OCI-LY7 (cell line): ENCODE measurements at regions not wholly inside any gene's neighbourhood (a gene's known extent, or its start where the extent isn't known, plus 50 kb on each side); places are given as distances from the start of the nearest gene placed in this dataset.

Experiments used
- BruUV-seq: library from RNA; stranded (reverse); fragments of 400-500 nt; replicated peaks from 2 replicates; lab custom pipeline; 2021; lab: Mats Ljungman, UMichigan
- CTCF ChIA-PET: fragments of 300-600 bp; sonication (Branson Sonifier 250); formaldehyde crosslinking; loops from one replicate; lab custom pipeline; 2022; ENCODE audit warnings: antibody characterized with exemption; ENCODE audit not compliant: unreplicated experiment; lab: Charles Lee
- POLR2A ChIA-PET: fragments of 300-600 bp; sonication (Branson Sonifier 250); formaldehyde crosslinking; loops from one replicate; lab custom pipeline; 2022; ENCODE audit warnings: antibody characterized with exemption; lab: Charles Lee
- DNase-seq: peaks from one replicate; pipeline ENCODE4 v3.0.0-alpha.2; 2015; ENCODE audit warnings: low spot score
- H2AFZ ChIP-seq: fragments of 200-600 bp; sonication (generic), shearing (Covaris generic); 2 replicates; pipeline ENCODE4 v1.6.1; 2014; ENCODE audit warnings: mild to moderate bottlenecking, antibody characterized with exemption, low read length, moderate library complexity
- H3K27ac ChIP-seq: fragments of 200-600 bp; sonication (generic); 2 replicates; pipeline ENCODE4 v1.5.1; 2014; ENCODE audit warnings: mixed run types, low read depth, mild to moderate bottlenecking, moderate library complexity, low read length, inconsistent platforms; ENCODE audit not compliant: poor library complexity, severe bottlenecking
- H3K36me3 ChIP-seq: fragments of 200-600 bp; sonication (generic); 2 replicates; pipeline ENCODE4 v1.6.1; 2014; ENCODE audit warnings: mild to moderate bottlenecking, antibody characterized with exemption, low read length, moderate library complexity, mixed read lengths; ENCODE audit not compliant: insufficient read depth
- H3K4me1 ChIP-seq: fragments of 200-600 bp; sonication (generic); 2 replicates; pipeline ENCODE4 v1.5.1; 2014; ENCODE audit warnings: mild to moderate bottlenecking, low read length; ENCODE audit not compliant: insufficient read depth, poor library complexity, severe bottlenecking
- H3K4me2 ChIP-seq: fragments of 200-600 bp; sonication (generic); 2 replicates; pipeline ENCODE4 v1.6.1; 2014; ENCODE audit warnings: mild to moderate bottlenecking, low read length
- H3K4me3 ChIP-seq: fragments of 200-600 bp; sonication (generic); 2 replicates; pipeline ENCODE4 v1.5.1; 2014; ENCODE audit warnings: mild to moderate bottlenecking, low read depth, low read length; ENCODE audit not compliant: poor library complexity, severe bottlenecking
- H3K79me2 ChIP-seq: fragments of 200-600 bp; sonication (generic); 2 replicates; pipeline ENCODE4 v1.6.1; 2016; ENCODE audit warnings: low read depth, mild to moderate bottlenecking, low read length, moderate library complexity, mixed read lengths; ENCODE audit not compliant: insufficient read depth
- H3K9me2 ChIP-seq: fragments of 200-600 bp; sonication (generic); 2 replicates; pipeline ENCODE4 v1.6.1; 2016; ENCODE audit warnings: mild to moderate bottlenecking, low read length, mixed read lengths; ENCODE audit not compliant: insufficient read depth
- H3K9me3 ChIP-seq: fragments of 200-600 bp; sonication (generic); 2 replicates; pipeline ENCODE4 v1.6.1; 2014; ENCODE audit warnings: mild to moderate bottlenecking, mixed run types, low read length, mixed read lengths
- H4K20me1 ChIP-seq: fragments of 200-600 bp; sonication (generic); 2 replicates; pipeline ENCODE4 v1.6.1; 2014; ENCODE audit warnings: mild to moderate bottlenecking, antibody characterized with exemption, low read length, moderate library complexity, mixed read lengths; ENCODE audit not compliant: insufficient read depth
- CTCF ChIP-seq: fragments of 200-600 bp; sonication (generic); conservative IDR thresholded peaks from 2 replicates; pipeline ENCODE4 v1.5.1; 2014; ENCODE audit warnings: mild to moderate bottlenecking, antibody characterized with exemption, low read length, moderate library complexity, mixed read lengths
- EZH2phosphoT487 ChIP-seq: fragments of 200-600 bp; sonication (generic); IDR thresholded peaks from 2 replicates; pipeline ENCODE4 v1.6.1; 2018; ENCODE audit warnings: low read depth, borderline replicate concordance, mild to moderate bottlenecking, mixed run types, antibody characterized with exemption, low read length, moderate library complexity, mixed read lengths
- intact Hi-C: fragments of 100-400 bp; cut with micrococcal nuclease; formaldehyde crosslinking; loops from one replicate; pipeline ENCODE4 v1.10.0; 2022; ENCODE audit not compliant: unreplicated experiment

DNA sequence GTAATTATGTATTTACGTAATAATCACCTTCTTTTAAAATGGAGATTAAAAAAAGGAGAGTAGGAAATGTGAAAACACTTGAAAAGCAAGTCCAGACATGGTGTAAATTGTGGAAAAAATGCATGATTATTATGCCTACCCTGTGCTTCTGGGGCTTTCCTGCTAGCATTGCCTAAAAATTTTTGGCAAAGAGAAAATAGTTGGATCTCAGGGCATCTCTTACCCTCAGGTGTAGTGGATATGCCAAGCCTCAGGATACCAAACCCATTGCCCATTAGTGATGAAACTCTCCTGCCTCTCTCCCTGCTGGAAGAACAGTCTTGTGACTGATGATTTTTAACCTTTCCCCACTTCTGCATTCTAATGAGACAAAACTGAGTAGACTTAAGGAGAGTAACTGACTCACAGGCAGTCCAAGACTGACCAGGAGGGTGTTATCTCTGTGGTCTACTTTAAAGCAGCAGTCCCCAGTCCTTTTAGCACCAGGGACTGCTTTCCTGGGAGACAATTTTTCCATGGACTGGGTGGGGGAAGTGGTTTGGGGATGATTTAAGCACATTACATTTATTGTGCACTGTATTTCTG lies 174.6 kb downstream of the ZNF330 start:
- no peak overlapping the region for H3K4me2 ChIP-seq
- no TSS peak for BruUV-seq
- H3K36me3 ChIP-seq, result no peaks in the 10 kb centered on the region
- no peak for DNase-seq
- no peaks in the 10 kb centered on the region for H3K4me1 ChIP-seq
- H3K9me2 ChIP-seq, result no peaks in the 10 kb centered on the region
- intact Hi-C loops, result no loop called here
- H3K4me3 ChIP-seq, result no peak overlapping the region
- H2AFZ ChIP-seq, result no peak overlapping the region
- H3K9me3 ChIP-seq, result no peaks in the 10 kb centered on the region
- no peaks in the 10 kb centered on the region for H4K20me1 ChIP-seq
- H3K27ac ChIP-seq, result no peak overlapping the region
- H3K79me2 ChIP-seq, result no peaks in the 10 kb centered on the region
- ChIA-PET CTCF (no interaction called here), POLR2A (interaction anchor here (0.6 kb wide), 1 partner anchor 10 kb away, joined by 3 read pairs; no protein-coding TSS in a partner anchor)
- TF ChIP-seq EZH2phosphoT487 (no peak), CTCF (no peak)

GRCh38 chr4:141395919-141396318 lies 175.2 kb downstream of the ZNF330 start:
- H3K4me3 ChIP-seq, result no peak overlapping the region
- intact Hi-C loops, result no loop called here
- ChIA-PET POLR2A (no interaction called here), CTCF (no interaction called here)
- no peak overlapping the region for H2AFZ ChIP-seq
- no peaks in the 10 kb centered on the region for H3K9me2 ChIP-seq
- H3K79me2 ChIP-seq, result no peaks in the 10 kb centered on the region
- TF ChIP-seq CTCF (no peak), EZH2phosphoT487 (no peak)
- no peaks in the 10 kb centered on the region for H3K9me3 ChIP-seq
- H3K36me3 ChIP-seq, result no peaks in the 10 kb centered on the region
- no peak overlapping the region for H3K27ac ChIP-seq
- no peak overlapping the region for H3K4me2 ChIP-seq
- no peaks in the 10 kb centered on the region for H4K20me1 ChIP-seq
- DNase-seq, result no peak
- H3K4me1 ChIP-seq, result no peaks in the 10 kb centered on the region
- BruUV-seq, result no TSS peak

- no TSS peak for BruUV-seq
- CTCF ChIA-PET, result no interaction called here
Observed at GRCh38 chr4:141402712-141403111, 182.0 kb downstream of the ZNF330 start.

More at GRCh38 chr4:141402712-141403111, 182.0 kb downstream of the ZNF330 start:
- Histone ChIP-seq H3K9me2 (no peaks in the 10 kb centered on the region), H2AFZ (no peak overlapping the region), H3K9me3 (no peaks in the 10 kb centered on the region), H3K4me2 (no peak overlapping the region), H4K20me1 (no peaks in the 10 kb centered on the region), H3K4me1 (no peaks in the 10 kb centered on the region), H3K4me3 (no peak overlapping the region), H3K36me3 (no peaks in the 10 kb centered on the region), H3K27ac (no peak overlapping the region), H3K79me2 (no peaks in the 10 kb centered on the region)
- no peak for DNase-seq
- TF ChIP-seq EZH2phosphoT487 (no peak), CTCF (no peak)
- intact Hi-C loops, result no loop called here
- POLR2A ChIA-PET, result interaction anchor here (0.5 to 0.7 kb wide), 3 partner anchors 26 to 783 kb away, joined by 3 to 4 read pairs (median 3); no protein-coding TSS in a partner anchor
